ENCODE measurements at regions not wholly inside any gene's neighbourhood (a gene's known extent, or its start where the extent isn't known, plus 50 kb on each side); places are given as distances from the start of the nearest gene placed in this dataset.

DNA sequence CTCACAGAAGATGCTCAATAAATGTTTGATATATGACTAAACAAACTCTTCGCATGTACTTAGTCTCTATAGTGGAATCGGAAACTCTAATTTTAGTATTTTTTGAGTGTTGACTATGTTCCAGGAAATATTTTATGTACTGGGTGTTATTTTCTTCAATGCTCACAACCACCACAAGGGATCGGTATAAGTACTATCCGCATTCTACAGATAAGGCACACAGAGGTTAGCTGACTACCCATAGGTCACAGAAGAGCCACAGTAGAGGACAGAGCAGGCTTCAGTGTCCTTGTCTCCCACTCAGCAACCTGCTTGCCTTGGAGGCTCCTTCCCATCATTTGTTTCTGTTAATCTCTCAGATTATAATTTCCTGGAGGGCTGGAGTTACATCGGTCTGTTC, 451.3 kb downstream of the OMA1 start:
- TF ChIP-seq RAD21 (IDR thresholded peaks at IDR 0.05; ENCODE audit: low read depth) (no peak), EP300 (IDR thresholded peaks at IDR 0.05; ENCODE audit: borderline replicate concordance) (no peak), EGR1 (IDR thresholded peaks at IDR 0.05) (no peak), CEBPB (IDR thresholded peaks at IDR 0.05) (no peak), CREB1 (IDR thresholded peaks at IDR 0.05; ENCODE audit: low read depth) (no peak), ZBTB7A (IDR thresholded peaks at IDR 0.05; ENCODE audit: low read depth) (no peak), NFIC (IDR thresholded peaks at IDR 0.05) (no peak), FOXM1 (IDR thresholded peaks at IDR 0.05; ENCODE audit: borderline replicate concordance, low read depth) (no peak), TAF1 (IDR thresholded peaks at IDR 0.05; ENCODE audit: low read depth) (no peak), TCF12 (IDR thresholded peaks at IDR 0.05; ENCODE audit: low read depth) (no peak), YY1 (IDR thresholded peaks at IDR 0.05; ENCODE audit: low read depth) (no peak), TEAD4 (IDR thresholded peaks at IDR 0.05) (no peak)
- TF ChIP-seq, protein P1, sequence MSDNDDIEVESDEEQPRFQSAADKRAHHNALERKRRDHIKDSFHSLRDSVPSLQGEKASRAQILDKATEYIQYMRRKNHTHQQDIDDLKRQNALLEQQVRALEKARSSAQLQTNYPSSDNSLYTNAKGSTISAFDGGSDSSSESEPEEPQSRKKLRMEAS (IDR thresholded peaks at IDR 0.05) = no peak
- TF ChIP-seq, protein P2, sequence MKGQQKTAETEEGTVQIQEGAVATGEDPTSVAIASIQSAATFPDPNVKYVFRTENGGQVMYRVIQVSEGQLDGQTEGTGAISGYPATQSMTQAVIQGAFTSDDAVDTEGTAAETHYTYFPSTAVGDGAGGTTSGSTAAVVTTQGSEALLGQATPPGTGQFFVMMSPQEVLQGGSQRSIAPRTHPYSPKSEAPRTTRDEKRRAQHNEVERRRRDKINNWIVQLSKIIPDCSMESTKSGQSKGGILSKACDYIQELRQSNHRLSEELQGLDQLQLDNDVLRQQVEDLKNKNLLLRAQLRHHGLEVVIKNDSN (IDR thresholded peaks at IDR 0.05) = no peak
- TF ChIP-seq, protein P3, sequence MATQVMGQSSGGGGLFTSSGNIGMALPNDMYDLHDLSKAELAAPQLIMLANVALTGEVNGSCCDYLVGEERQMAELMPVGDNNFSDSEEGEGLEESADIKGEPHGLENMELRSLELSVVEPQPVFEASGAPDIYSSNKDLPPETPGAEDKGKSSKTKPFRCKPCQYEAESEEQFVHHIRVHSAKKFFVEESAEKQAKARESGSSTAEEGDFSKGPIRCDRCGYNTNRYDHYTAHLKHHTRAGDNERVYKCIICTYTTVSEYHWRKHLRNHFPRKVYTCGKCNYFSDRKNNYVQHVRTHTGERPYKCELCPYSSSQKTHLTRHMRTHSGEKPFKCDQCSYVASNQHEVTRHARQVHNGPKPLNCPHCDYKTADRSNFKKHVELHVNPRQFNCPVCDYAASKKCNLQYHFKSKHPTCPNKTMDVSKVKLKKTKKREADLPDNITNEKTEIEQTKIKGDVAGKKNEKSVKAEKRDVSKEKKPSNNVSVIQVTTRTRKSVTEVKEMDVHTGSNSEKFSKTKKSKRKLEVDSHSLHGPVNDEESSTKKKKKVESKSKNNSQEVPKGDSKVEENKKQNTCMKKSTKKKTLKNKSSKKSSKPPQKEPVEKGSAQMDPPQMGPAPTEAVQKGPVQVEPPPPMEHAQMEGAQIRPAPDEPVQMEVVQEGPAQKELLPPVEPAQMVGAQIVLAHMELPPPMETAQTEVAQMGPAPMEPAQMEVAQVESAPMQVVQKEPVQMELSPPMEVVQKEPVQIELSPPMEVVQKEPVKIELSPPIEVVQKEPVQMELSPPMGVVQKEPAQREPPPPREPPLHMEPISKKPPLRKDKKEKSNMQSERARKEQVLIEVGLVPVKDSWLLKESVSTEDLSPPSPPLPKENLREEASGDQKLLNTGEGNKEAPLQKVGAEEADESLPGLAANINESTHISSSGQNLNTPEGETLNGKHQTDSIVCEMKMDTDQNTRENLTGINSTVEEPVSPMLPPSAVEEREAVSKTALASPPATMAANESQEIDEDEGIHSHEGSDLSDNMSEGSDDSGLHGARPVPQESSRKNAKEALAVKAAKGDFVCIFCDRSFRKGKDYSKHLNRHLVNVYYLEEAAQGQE (IDR thresholded peaks at IDR 0.05; ENCODE audit: low read depth) = no peak

DNA sequence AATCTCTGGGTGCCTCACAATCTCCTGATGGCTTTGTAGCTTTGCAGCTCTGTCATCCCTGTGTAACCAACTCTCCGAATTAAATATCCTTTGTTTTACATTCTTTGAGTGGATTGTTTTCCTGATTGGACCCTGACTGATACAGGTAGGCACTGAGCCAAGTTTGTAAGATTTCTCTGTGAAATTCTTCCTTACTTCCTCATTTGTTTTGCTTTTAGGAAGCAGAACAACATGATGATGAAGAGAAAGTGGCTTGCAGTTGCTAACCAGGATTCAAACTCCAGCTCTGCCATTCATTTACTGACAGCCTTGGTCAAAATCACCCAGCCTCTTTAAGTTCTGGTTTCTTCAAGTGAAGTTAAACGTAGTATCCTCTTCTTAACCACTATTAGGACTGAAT, 452.3 kb downstream of the OMA1 start:
- TF ChIP-seq, protein P2 (IDR thresholded peaks at IDR 0.05) = no peak
- TF ChIP-seq TCF12 (IDR thresholded peaks at IDR 0.05; ENCODE audit: low read depth) = no peak
- no peak for TF ChIP-seq RAD21 (IDR thresholded peaks at IDR 0.05; ENCODE audit: low read depth)
- TF ChIP-seq CEBPB (IDR thresholded peaks at IDR 0.05) = no peak
- no peak for TF ChIP-seq TEAD4 (IDR thresholded peaks at IDR 0.05)
- TF ChIP-seq EP300 (IDR thresholded peaks at IDR 0.05; ENCODE audit: borderline replicate concordance) = no peak
- TF ChIP-seq, protein P1 (IDR thresholded peaks at IDR 0.05) = no peak
- TF ChIP-seq EGR1 (IDR thresholded peaks at IDR 0.05) = no peak
- no peak for TF ChIP-seq ZBTB7A (IDR thresholded peaks at IDR 0.05; ENCODE audit: low read depth)
- no peak for TF ChIP-seq TAF1 (IDR thresholded peaks at IDR 0.05; ENCODE audit: low read depth)
- TF ChIP-seq, protein P3 (IDR thresholded peaks at IDR 0.05; ENCODE audit: low read depth) = no peak
- no peak for TF ChIP-seq CREB1 (IDR thresholded peaks at IDR 0.05; ENCODE audit: low read depth)
- no peak for TF ChIP-seq FOXM1 (IDR thresholded peaks at IDR 0.05; ENCODE audit: borderline replicate concordance, low read depth)
- no peak for TF ChIP-seq YY1 (IDR thresholded peaks at IDR 0.05; ENCODE audit: low read depth)
- TF ChIP-seq NFIC (IDR thresholded peaks at IDR 0.05) = no peak

DNA sequence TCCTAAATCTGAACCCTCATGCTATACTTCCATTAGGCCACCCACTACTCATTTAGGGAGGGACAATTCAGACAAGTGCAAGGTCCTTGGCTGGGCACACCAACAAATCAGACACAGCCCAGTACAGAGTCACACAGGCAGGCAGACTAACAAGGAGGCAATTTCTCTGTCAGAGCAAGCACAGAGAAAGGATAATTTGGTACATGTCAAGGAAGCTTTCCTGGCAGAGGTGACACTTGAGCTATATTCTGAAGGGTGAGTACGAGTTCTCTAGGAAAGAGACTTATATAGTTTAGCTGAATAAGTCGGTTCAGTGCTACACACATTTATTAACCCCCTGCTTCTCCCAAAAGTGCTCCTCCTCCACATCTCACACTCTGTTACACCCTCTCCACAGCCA, 455.9 kb downstream of the OMA1 start:
- TF ChIP-seq, protein P1 (IDR thresholded peaks at IDR 0.05) = no peak
- TF ChIP-seq CREB1 (IDR thresholded peaks at IDR 0.05; ENCODE audit: low read depth) = no peak
- no peak for TF ChIP-seq EGR1 (IDR thresholded peaks at IDR 0.05)
- TF ChIP-seq TAF1 (IDR thresholded peaks at IDR 0.05; ENCODE audit: low read depth) = no peak
- TF ChIP-seq, protein P3 (IDR thresholded peaks at IDR 0.05; ENCODE audit: low read depth) = no peak
- no peak for TF ChIP-seq CEBPB (IDR thresholded peaks at IDR 0.05)
- no peak for TF ChIP-seq ZBTB7A (IDR thresholded peaks at IDR 0.05; ENCODE audit: low read depth)
- TF ChIP-seq TCF12 (IDR thresholded peaks at IDR 0.05; ENCODE audit: low read depth) = no peak
- TF ChIP-seq FOXM1 (IDR thresholded peaks at IDR 0.05; ENCODE audit: borderline replicate concordance, low read depth) = no peak
- no peak for TF ChIP-seq NFIC (IDR thresholded peaks at IDR 0.05)
- no peak for TF ChIP-seq YY1 (IDR thresholded peaks at IDR 0.05; ENCODE audit: low read depth)
- TF ChIP-seq, protein P2 (IDR thresholded peaks at IDR 0.05) = no peak
- TF ChIP-seq EP300 (IDR thresholded peaks at IDR 0.05; ENCODE audit: borderline replicate concordance) = no peak
- no peak for TF ChIP-seq TEAD4 (IDR thresholded peaks at IDR 0.05)

All from Ishikawa (cell line).